ENCODE measurements at regions not wholly inside any gene's neighbourhood (a gene's known extent, or its start where the extent isn't known, plus 50 kb on each side); places are given as distances from the start of the nearest gene placed in this dataset.

DNA sequence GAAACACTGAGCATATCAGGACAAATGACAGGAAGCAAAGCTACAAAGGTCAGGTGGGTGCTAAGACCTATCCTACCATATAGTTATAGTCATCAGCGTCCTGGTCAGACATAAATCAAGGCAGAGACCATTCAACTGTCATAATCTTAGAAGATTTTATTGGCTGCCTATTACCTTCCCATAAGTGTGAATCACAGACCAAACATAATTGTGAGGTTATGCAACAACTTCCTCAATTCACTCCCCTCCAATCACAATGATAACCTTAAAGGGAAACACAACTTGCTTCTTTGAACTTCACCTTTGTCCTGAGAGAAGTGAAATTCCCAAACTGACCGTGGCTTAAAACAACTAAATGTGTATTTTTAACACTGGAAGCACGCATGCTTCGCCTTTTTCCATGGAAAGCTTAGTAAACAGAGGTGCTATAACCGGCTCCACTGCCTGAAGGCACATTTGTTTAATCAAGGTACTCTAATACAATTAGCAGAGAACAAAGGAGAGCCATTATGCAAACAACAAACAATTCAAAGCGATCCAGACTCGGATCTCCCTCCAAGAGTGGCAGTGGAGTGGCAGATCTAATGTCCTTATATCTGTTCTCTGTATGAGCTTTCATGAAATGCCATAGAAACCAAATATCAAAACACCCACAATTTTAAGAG lies 84.9 kb downstream of the TMEM114 start:
- intact Hi-C loops (cut with DNase I) = no loop called here
- DNase-seq = no peak
- no peak overlapping the region for H3K4me3 ChIP-seq
- no peaks in the 10 kb centered on the region for H3K9me3 ChIP-seq
- no peak overlapping the region for H3K27ac ChIP-seq
- WGBS, 2 donors = 11 to 17% methylated on average over 7 of the region's 7 CpGs
- H3K4me1 ChIP-seq = no peaks in the 10 kb centered on the region
- peaks cover 0 to 7% (median 0%) of the 10 kb centered on the region in 4 donors for H3K27me3 ChIP-seq
- no peak for TF ChIP-seq POLR2A (IDR thresholded peaks at IDR 0.05)
- TF ChIP-seq, protein P1, sequence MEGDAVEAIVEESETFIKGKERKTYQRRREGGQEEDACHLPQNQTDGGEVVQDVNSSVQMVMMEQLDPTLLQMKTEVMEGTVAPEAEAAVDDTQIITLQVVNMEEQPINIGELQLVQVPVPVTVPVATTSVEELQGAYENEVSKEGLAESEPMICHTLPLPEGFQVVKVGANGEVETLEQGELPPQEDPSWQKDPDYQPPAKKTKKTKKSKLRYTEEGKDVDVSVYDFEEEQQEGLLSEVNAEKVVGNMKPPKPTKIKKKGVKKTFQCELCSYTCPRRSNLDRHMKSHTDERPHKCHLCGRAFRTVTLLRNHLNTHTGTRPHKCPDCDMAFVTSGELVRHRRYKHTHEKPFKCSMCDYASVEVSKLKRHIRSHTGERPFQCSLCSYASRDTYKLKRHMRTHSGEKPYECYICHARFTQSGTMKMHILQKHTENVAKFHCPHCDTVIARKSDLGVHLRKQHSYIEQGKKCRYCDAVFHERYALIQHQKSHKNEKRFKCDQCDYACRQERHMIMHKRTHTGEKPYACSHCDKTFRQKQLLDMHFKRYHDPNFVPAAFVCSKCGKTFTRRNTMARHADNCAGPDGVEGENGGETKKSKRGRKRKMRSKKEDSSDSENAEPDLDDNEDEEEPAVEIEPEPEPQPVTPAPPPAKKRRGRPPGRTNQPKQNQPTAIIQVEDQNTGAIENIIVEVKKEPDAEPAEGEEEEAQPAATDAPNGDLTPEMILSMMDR (IDR thresholded peaks at IDR 0.05) = no peak
- H3K36me3 ChIP-seq = no peaks in the 10 kb centered on the region

DNA sequence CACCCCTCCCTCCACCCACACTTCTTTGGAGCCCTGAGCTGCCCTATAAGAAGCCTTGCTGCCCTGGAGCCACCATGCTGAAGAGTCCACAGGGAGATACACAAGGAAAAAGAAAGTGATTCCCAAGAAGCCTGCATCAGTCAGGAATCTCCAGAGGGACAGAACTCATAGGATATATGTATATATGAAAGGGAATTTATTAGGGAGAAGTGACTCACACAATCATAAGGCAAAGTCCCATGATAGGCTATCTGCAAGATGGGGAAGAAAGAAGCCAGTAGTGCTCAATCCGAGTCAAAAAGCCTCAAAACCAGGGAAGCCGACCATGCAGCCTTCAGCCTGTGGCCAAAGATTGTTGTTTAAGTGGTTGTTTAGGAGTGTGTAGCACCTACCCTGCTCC lies 87.9 kb downstream of the TMEM114 start:
- intact Hi-C loops (cut with DNase I) = no loop called here
- Histone ChIP-seq H3K9me3 (no peaks in the 10 kb centered on the region), H3K4me3 (no peak overlapping the region), H3K36me3 (no peaks in the 10 kb centered on the region), H3K4me1 (no peaks in the 10 kb centered on the region), H3K27ac (no peak overlapping the region), H3K27me3 (no peaks in the 10 kb centered on the region)
- no peak for DNase-seq
- TF ChIP-seq, protein P1 (IDR thresholded peaks at IDR 0.05) = no peak
- TF ChIP-seq POLR2A (IDR thresholded peaks at IDR 0.05) = no peak
- WGBS, 2 donors = 55 to 69% methylated on average over 2 of the region's 2 CpGs

DNA sequence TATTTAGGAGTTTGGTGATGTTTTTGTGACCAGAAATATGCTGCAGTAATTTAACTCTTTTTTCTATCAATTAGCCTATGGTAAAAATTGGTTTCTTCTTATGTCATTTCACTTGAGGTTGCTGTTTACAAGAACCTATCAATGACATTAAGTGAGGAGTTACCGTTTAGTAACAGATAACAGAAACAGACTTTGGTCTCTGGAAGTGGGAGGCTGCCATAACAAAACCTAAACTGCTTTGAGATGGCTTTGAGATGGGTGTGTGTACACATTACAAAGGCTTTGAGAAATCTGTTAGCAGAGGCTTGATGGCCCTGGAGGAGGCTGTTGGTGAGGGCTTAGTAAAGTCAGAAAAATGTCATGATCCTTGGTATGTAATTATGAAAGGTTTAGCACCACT lies 90.0 kb downstream of the TMEM114 start:
- no peaks in the 10 kb centered on the region for H3K36me3 ChIP-seq
- no peak overlapping the region for H3K27ac ChIP-seq
- no peaks in the 10 kb centered on the region for H3K4me1 ChIP-seq
- 0 to 26% methylated on average over 1 of the region's 1 CpG for WGBS, 2 donors
- intact Hi-C loops (cut with DNase I) = no loop called here
- TF ChIP-seq, protein P1 (IDR thresholded peaks at IDR 0.05) = no peak
- no peak for TF ChIP-seq POLR2A (IDR thresholded peaks at IDR 0.05)
- no peak for DNase-seq
- H3K9me3 ChIP-seq = no peaks in the 10 kb centered on the region
- no peaks in the 10 kb centered on the region for H3K27me3 ChIP-seq
- no peak overlapping the region for H3K4me3 ChIP-seq

DNA sequence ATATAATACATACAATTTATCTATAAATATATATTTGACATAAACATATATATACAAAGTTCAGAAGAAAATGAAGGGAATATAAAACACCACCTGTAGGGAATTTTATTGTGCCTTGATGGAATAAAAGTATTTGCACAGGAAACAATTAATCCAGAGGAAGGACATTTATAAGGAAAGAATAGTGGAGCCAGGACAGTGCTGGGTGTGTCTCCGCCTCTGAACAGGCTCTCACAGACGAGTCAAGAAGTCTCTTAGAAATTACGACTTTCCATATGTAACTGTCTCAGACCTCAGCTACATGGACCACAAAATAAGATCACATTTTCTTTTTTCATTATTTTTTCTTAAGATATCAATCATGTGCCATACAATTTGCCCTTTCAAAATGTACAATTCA lies 93.9 kb downstream of the TMEM114 start:
- intact Hi-C loops (cut with DNase I) = no loop called here
- no peak for TF ChIP-seq POLR2A (IDR thresholded peaks at IDR 0.05)
- TF ChIP-seq, protein P1 (IDR thresholded peaks at IDR 0.05) = no peak
- Histone ChIP-seq H3K9me3 (no peaks in the 10 kb centered on the region), H3K4me1 (no peaks in the 10 kb centered on the region), H3K36me3 (no peaks in the 10 kb centered on the region), H3K27ac (no peak overlapping the region), H3K4me3 (no peak overlapping the region), H3K27me3 (no peaks in the 10 kb centered on the region)
- DNase-seq = no peak
- 34 to 47% methylated on average over 3 of the region's 3 CpGs for WGBS, 2 donors

DNA sequence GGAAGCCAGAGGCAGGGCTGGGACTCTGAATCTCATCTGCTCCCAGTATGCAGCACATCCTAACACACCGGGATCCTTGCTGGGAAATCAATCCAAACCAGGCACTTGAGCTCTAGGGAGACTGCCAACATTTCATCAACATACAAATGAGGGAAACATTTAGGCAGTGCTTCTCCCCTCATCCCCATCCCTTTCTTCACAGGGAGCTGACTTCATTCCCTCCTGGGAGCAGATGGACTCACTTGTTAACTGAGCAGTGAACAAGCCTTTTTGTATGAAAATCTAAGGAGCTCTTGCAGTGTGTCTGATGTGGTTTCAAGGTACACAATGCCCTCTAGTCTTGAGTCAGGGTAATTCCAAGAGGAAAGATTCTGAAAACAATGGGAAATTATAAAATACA lies 96.3 kb downstream of the TMEM114 start:
- TF ChIP-seq, protein P1 (IDR thresholded peaks at IDR 0.05) = no peak
- TF ChIP-seq POLR2A (IDR thresholded peaks at IDR 0.05) = no peak
- 33% methylated on average over 1 of the region's 1 CpG; no CpG with 5 or more reads in 1 of the 2 donors for WGBS, 2 donors

More for the DNA sequence above, 96.3 kb downstream of the TMEM114 start:
- H3K4me3 ChIP-seq = no peak overlapping the region
- no peaks in the 10 kb centered on the region for H3K36me3 ChIP-seq
- no peak overlapping the region for H3K27ac ChIP-seq
- intact Hi-C loops (cut with DNase I) = no loop called here
- H3K4me1 ChIP-seq = no peaks in the 10 kb centered on the region
- no peaks in the 10 kb centered on the region for H3K27me3 ChIP-seq
- no peak for DNase-seq
- H3K9me3 ChIP-seq = no peaks in the 10 kb centered on the region
